Left ventricle myocardium inferior (tissue), 1 donor: ENCODE measurements at regions not wholly inside any gene's neighbourhood (a gene's known extent, or its start where the extent isn't known, plus 50 kb on each side); places are given as distances from the start of the nearest gene placed in this dataset.

Source experiments
- DNase-seq: peaks from one replicate; pipeline ENCODE4 v3.0.0-alpha.2; 2020
- H3K27ac ChIP-seq: fragments of 200-600 bp; replicated peaks from 2 replicates; pipeline ENCODE4 v1.8.0; 2021
- H3K27me3 ChIP-seq: fragments of 200-600 bp; 2 replicates; pipeline ENCODE4 v1.8.0; 2021; ENCODE audit warnings: low read depth
- H3K36me3 ChIP-seq: fragments of 200-600 bp; 2 replicates; pipeline ENCODE4 v1.8.0; 2021
- H3K4me1 ChIP-seq: fragments of 200-600 bp; 2 replicates; pipeline ENCODE4 v1.8.0; 2021
- H3K4me3 ChIP-seq: fragments of 200-600 bp; 2 replicates; pipeline ENCODE4 v1.8.0; 2021; ENCODE audit warnings: mild to moderate bottlenecking, moderate library complexity
- H3K9me3 ChIP-seq: fragments of 200-600 bp; replicated peaks from 2 replicates; pipeline ENCODE4 v1.8.0; 2021
- intact Hi-C: fragments of 100-400 bp; cut with micrococcal nuclease; formaldehyde crosslinking; loops from one replicate; pipeline ENCODE4 v1.11.0; 2022
- TF ChIP-seq, protein P1 (sequence below): fragments of 200-600 bp; IDR thresholded peaks from 2 replicates; pipeline ENCODE4 v1.8.0; 2021; ENCODE audit warnings: antibody characterized with exemption, mild to moderate bottlenecking, borderline replicate concordance
- donor health status: DM: no; HTN: yes; CAD: no; lungs with severe emphysema.

DNA sequence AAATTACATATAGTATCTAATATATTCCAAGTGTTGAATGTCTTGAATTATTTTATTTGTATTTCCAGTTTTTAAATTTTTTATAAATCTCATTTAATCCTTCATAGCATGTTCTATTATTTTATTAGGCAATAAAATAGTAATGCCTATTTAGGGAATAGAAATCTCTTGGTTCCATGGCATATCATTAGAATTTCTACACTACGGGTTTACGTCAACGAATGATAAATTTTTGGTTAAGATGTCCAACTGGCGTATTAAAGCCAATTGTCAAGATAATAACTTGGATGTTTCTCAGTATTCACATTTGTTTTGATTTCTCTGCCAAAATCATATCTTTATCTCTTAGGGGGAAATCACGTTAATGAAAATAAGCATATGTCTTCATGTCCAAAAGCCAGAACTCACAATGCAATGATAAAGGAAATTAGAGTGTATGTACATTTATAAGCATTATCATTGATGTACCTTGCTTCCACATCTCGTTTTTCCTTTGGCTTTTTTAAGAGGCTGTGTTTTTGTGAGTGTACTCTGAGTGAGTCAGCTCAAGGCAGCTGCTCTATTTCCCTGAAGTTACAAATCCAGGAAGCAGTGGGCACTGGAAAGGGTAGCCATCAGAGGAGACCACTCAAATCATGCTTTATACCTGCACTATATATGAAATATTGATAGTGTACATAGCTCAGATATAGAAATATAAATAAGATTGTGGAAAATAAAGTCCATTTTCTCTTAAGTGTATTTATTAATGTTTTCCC, 115.8 kb upstream of the PDE1A start:
- DNase-seq, result no peak
- Histone ChIP-seq H3K27ac (peak overlapping the region; percentile 38), H3K4me3 (no peak overlapping the region), H3K4me1 (peaks cover 29% of the 10 kb centered on the region), H3K9me3 (no peaks in the 10 kb centered on the region), H3K36me3 (no peaks in the 10 kb centered on the region), H3K27me3 (no peaks in the 10 kb centered on the region)
- TF ChIP-seq, protein P1, sequence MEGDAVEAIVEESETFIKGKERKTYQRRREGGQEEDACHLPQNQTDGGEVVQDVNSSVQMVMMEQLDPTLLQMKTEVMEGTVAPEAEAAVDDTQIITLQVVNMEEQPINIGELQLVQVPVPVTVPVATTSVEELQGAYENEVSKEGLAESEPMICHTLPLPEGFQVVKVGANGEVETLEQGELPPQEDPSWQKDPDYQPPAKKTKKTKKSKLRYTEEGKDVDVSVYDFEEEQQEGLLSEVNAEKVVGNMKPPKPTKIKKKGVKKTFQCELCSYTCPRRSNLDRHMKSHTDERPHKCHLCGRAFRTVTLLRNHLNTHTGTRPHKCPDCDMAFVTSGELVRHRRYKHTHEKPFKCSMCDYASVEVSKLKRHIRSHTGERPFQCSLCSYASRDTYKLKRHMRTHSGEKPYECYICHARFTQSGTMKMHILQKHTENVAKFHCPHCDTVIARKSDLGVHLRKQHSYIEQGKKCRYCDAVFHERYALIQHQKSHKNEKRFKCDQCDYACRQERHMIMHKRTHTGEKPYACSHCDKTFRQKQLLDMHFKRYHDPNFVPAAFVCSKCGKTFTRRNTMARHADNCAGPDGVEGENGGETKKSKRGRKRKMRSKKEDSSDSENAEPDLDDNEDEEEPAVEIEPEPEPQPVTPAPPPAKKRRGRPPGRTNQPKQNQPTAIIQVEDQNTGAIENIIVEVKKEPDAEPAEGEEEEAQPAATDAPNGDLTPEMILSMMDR, result no peak
- intact Hi-C loops, result no loop called here

- H3K36me3 ChIP-seq, result no peaks in the 10 kb centered on the region
- TF ChIP-seq, protein P1, result no peak
- peak overlapping the region; percentile 34 for H3K27ac ChIP-seq
- H3K4me1 ChIP-seq, result peaks cover 40% of the 10 kb centered on the region
- no peaks in the 10 kb centered on the region for H3K9me3 ChIP-seq
- DNase-seq, result no peak
- no peak overlapping the region for H3K4me3 ChIP-seq
- intact Hi-C loops, result no loop called here
- H3K27me3 ChIP-seq, result no peaks in the 10 kb centered on the region
Measured at GRCh38 chr2:182543741-182544525, 117.1 kb upstream of the PDE1A start.

GRCh38 chr2:182545420-182546167, 118.8 kb upstream of the PDE1A start:
- H3K4me3 ChIP-seq, result no peak overlapping the region
- no peaks in the 10 kb centered on the region for H3K36me3 ChIP-seq
- no peaks in the 10 kb centered on the region for H3K9me3 ChIP-seq
- TF ChIP-seq, protein P1, result no peak
- intact Hi-C loops, result no loop called here
- no peaks in the 10 kb centered on the region for H3K27me3 ChIP-seq
- peak overlapping the region; percentile 37 for H3K27ac ChIP-seq
- no peak for DNase-seq
- H3K4me1 ChIP-seq, result peaks cover 34% of the 10 kb centered on the region

DNA sequence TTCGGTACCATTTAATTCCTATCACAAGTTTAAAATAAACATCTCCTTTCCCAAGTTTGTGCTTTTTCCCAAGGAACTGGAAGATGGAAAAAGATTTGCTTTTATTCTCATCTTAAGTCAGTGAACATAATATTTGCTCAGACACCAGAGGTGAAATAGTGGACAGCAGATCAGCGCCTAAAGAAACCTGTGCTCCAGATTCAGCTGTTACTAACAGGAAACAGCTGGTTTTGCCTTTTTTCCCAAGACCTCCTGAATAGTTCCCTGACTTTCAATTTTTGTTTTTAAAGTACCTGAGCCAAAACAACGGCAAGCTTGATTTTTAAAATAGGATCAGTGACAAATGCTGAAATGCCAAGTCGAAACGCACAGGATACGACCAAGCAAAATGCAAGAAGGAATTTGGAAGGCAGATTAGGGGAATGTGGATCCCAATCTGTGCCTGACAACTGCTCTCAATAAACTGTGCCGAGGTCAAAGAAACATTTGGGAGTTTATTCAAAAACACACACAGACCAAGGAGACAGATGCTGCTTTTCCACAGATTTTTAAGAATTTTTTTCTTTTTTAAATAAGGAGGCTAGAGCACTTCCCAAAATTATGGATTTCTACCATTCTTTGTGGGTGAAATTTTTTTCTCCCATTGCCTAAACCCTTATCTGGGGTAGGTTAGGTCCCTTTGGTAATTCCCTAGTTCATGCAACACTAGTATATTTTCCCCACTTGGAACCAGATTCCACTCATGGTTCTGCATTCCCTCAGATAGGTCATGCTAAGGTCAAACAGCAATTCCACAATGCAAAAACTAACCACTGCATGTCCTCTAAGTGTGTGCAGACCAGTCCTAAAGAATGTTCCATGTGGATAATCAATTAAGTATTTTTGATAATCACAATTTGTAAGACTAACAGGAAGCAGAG, 121.5 kb upstream of the PDE1A start:
- TF ChIP-seq, protein P1, result no peak
- Histone ChIP-seq H3K27me3 (no peaks in the 10 kb centered on the region), H3K9me3 (no peaks in the 10 kb centered on the region), H3K27ac (peak overlapping the region; percentile 54), H3K4me1 (peaks cover 19% of the 10 kb centered on the region), H3K4me3 (peak overlapping the region; percentile 24), H3K36me3 (no peaks in the 10 kb centered on the region)
- intact Hi-C loops, result no loop called here
- no peak for DNase-seq
